Nephron (organoid): ENCODE measurements at regions not wholly inside any gene's neighbourhood (a gene's known extent, or its start where the extent isn't known, plus 50 kb on each side); places are given as distances from the start of the nearest gene placed in this dataset.

Source experiments
- H3K27ac Mint-ChIP-seq, 3 experiments: 2 replicates each; pipeline ENCODE4 v1.8.0; 2020; ENCODE audit warnings: mixed read lengths in 3 of 3, mild to moderate bottlenecking in 2 of 3, moderate library complexity in 1 of 3
- H3K27me3 Mint-ChIP-seq: 2 replicates; pipeline ENCODE4 v1.8.0; 2021; ENCODE audit warnings: low read depth, mild to moderate bottlenecking, moderate library complexity, mixed read lengths
- H3K36me3 Mint-ChIP-seq: 2 replicates; pipeline ENCODE4 v1.8.0; 2020; ENCODE audit warnings: low read depth, mixed read lengths
- H3K4me1 Mint-ChIP-seq: 2 replicates; pipeline ENCODE4 v1.8.0; 2020; ENCODE audit warnings: mixed read lengths
- H3K4me3 Mint-ChIP-seq, 3 experiments: 2 replicates each; pipeline ENCODE4 v1.8.0; 2020; ENCODE audit warnings: mild to moderate bottlenecking in 3 of 3, mixed read lengths in 3 of 3, moderate library complexity in 2 of 3
- H3K9me3 Mint-ChIP-seq: 2 replicates; pipeline ENCODE4 v1.8.0; 2020; ENCODE audit warnings: mixed read lengths
- CTCF ChIP-seq, 3 experiments: fragments of 200-600 bp; sonication (generic); IDR thresholded peaks; one replicate each; pipeline ENCODE4 v1.5.0; 2021; ENCODE audit warnings: antibody characterized with exemption in 3 of 3; ENCODE audit not compliant: unreplicated experiment in 3 of 3

- H3K4me1 Mint-ChIP-seq = peaks cover 4% of the 10 kb centered on the region
- no peak overlapping the region for H3K4me3 Mint-ChIP-seq
- no peak for TF ChIP-seq CTCF (IDR thresholded peaks at IDR 0.05; ENCODE audit: unreplicated experiment in 3 of 3)
- H3K27ac Mint-ChIP-seq = no peak overlapping the region
- H3K27me3 Mint-ChIP-seq = peaks cover 10% of the 10 kb centered on the region
- peaks cover 5% of the 10 kb centered on the region for H3K9me3 Mint-ChIP-seq
- H3K36me3 Mint-ChIP-seq = no peaks in the 10 kb centered on the region
Observed at GRCh38 chr2:64354857-64355680, 98.9 kb upstream of the LGALSL start.

GRCh38 chr2:64356906-64357305 lies 97.1 kb upstream of the LGALSL start:
- H3K4me3 Mint-ChIP-seq = no peak overlapping the region
- no peaks in the 10 kb centered on the region for H3K36me3 Mint-ChIP-seq
- no peak overlapping the region for H3K27ac Mint-ChIP-seq
- H3K27me3 Mint-ChIP-seq = peaks cover 10% of the 10 kb centered on the region
- no peak for TF ChIP-seq CTCF (IDR thresholded peaks at IDR 0.05; ENCODE audit: unreplicated experiment in 3 of 3)
- peaks cover 5% of the 10 kb centered on the region for H3K9me3 Mint-ChIP-seq
- H3K4me1 Mint-ChIP-seq = peaks cover 4% of the 10 kb centered on the region

- Mint-ChIP-seq H3K9me3 (no peaks in the 10 kb centered on the region), H3K27ac (no peak overlapping the region), H3K4me3 (no peak overlapping the region), H3K27me3 (peaks cover 14% of the 10 kb centered on the region), H3K4me1 (peaks cover 8% of the 10 kb centered on the region), H3K36me3 (no peaks in the 10 kb centered on the region)
- no peak for TF ChIP-seq CTCF (IDR thresholded peaks at IDR 0.05; ENCODE audit: unreplicated experiment in 3 of 3)
Observed at GRCh38 chr2:64359171-64359891, 94.6 kb upstream of the LGALSL start.

GRCh38 chr2:64359892-64360657 lies 93.9 kb upstream of the LGALSL start:
- Mint-ChIP-seq H3K27me3 (peaks cover 14% of the 10 kb centered on the region), H3K4me1 (peaks cover 8% of the 10 kb centered on the region), H3K27ac (no peak overlapping the region), H3K4me3 (no peak overlapping the region), H3K36me3 (no peaks in the 10 kb centered on the region), H3K9me3 (no peaks in the 10 kb centered on the region)
- no peak for TF ChIP-seq CTCF (IDR thresholded peaks at IDR 0.05; ENCODE audit: unreplicated experiment in 3 of 3)

- Mint-ChIP-seq H3K27me3 (peaks cover 11% of the 10 kb centered on the region), H3K36me3 (no peaks in the 10 kb centered on the region), H3K9me3 (no peaks in the 10 kb centered on the region), H3K27ac (no peak overlapping the region), H3K4me1 (peaks cover 8% of the 10 kb centered on the region), H3K4me3 (no peak overlapping the region)
- no peak for TF ChIP-seq CTCF (IDR thresholded peaks at IDR 0.05; ENCODE audit: unreplicated experiment in 3 of 3)
Observed at GRCh38 chr2:64361151-64361938, 92.6 kb upstream of the LGALSL start.
